HG03135 (cell line): ENCODE measurements at regions not wholly inside any gene's neighbourhood (a gene's known extent, or its start where the extent isn't known, plus 50 kb on each side); places are given as distances from the start of the nearest gene placed in this dataset.

Experiments
- ATAC-seq: cut with Tn5 transposase; IDR thresholded peaks from one replicate; pipeline ENCODE4 v1.9.1; 2021; ENCODE audit warnings: mild to moderate bottlenecking, moderate library complexity; ENCODE audit not compliant: unreplicated experiment

- no peak for ATAC-seq
Measured at GRCh38 chr7:109111086-109111485, 541.4 kb downstream of the DNAJB9 start.

- no peak for ATAC-seq
Measured at GRCh38 chr7:109121599-109122300, 552.1 kb downstream of the DNAJB9 start.

- no peak for ATAC-seq
Measured at GRCh38 chr7:109125001-109125400, 555.3 kb downstream of the DNAJB9 start.

- ATAC-seq, result no peak
Measured at GRCh38 chr7:109126404-109127050, 556.9 kb downstream of the DNAJB9 start.

GRCh38 chr7:109127145-109127544, 557.5 kb downstream of the DNAJB9 start:
- ATAC-seq, result no peak

GRCh38 chr7:109131141-109131540, 561.5 kb downstream of the DNAJB9 start:
- ATAC-seq, result no peak

- no peak for ATAC-seq
Measured at GRCh38 chr7:109136893-109137292, 567.2 kb downstream of the DNAJB9 start.

DNA sequence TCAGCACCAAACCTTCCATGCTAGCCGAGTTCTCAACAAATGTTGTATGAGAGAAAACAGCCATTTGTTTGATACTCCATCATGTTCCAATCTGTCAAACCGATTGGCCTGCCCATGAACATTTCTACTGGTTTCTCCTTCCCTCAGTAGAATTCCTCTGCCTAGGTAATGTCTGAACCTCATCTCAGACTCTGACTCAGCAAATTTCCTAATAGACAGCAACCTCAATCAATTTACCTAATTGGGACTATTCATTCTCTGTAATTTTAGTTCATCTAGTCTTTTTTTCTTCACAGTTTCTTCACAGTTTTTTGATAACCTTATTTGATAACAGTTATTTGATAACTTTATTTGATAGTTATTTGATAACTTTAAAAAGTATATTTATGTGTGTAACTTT, 585.1 kb downstream of the DNAJB9 start:
- ATAC-seq, result no peak

DNA sequence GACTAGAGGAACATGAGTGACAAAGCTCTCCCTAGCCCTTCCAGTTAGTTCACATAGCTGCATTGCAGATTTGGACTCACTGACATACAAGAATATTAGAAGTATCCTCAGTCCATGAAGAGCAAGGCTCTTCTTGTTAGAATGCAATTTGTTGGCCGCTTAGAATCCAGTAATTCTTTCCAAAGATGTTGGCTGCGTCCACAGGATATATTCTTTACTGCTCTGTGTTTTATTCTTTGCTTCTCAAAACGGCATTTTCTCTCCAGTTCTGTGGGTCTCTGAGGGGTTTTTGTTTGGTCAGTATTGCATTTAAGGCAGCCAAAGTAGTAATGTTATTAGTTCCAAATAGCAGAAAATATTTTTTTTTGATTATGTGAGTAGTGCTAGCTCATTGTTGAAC, 588.6 kb downstream of the DNAJB9 start:
- no peak for ATAC-seq

- no peak for ATAC-seq
Measured at GRCh38 chr7:109176661-109177060, 607.0 kb downstream of the DNAJB9 start.

- no peak for ATAC-seq
Measured at GRCh38 chr7:109178342-109178741, 608.7 kb downstream of the DNAJB9 start.

- ATAC-seq, result no peak
Measured at GRCh38 chr7:109179601-109180000, 609.9 kb downstream of the DNAJB9 start.

- no peak for ATAC-seq
Measured at GRCh38 chr7:109190766-109191398, 621.2 kb downstream of the DNAJB9 start.

GRCh38 chr7:109206196-109206595, 636.5 kb downstream of the DNAJB9 start:
- ATAC-seq, result no peak

- no peak for ATAC-seq
Measured at GRCh38 chr7:109213081-109213480, 643.4 kb downstream of the DNAJB9 start.

- ATAC-seq, result no peak
Measured at GRCh38 chr7:109215341-109215740, 645.7 kb downstream of the DNAJB9 start.

GRCh38 chr7:109224100-109224499, 654.4 kb downstream of the DNAJB9 start:
- no peak for ATAC-seq

GRCh38 chr7:109226699-109227098, 657.0 kb downstream of the DNAJB9 start:
- ATAC-seq, result no peak

- no peak for ATAC-seq
Measured at GRCh38 chr7:109235316-109235715, 665.6 kb downstream of the DNAJB9 start.

GRCh38 chr7:109246330-109247077, 676.8 kb downstream of the DNAJB9 start:
- ATAC-seq, result no peak

- no peak for ATAC-seq
Measured at GRCh38 chr7:109256762-109257560, 687.3 kb downstream of the DNAJB9 start.
